Esophagus muscularis mucosa (tissue), 4 donors: ENCODE measurements at regions not wholly inside any gene's neighbourhood (a gene's known extent, or its start where the extent isn't known, plus 50 kb on each side); places are given as distances from the start of the nearest gene placed in this dataset.
"Not testable (repeated sequence)": the region's sequence is repeated elsewhere in the genome, so short reads cannot be mapped to it uniquely, and the experiment has no call there.

Source experiments
- CTCF ChIP-seq, 3 experiments: fragments of 200-600 bp in 2 of 3; fragments of 450-650 bp in 1 of 3; sonication (generic) in 2 of 3; IDR thresholded peaks; one replicate each; pipeline ENCODE4 v1.5.1; 2017 to 2019; ENCODE audit warnings: antibody characterized with exemption in 3 of 3, mild to moderate bottlenecking in 2 of 3, moderate library complexity in 1 of 3
- EP300 ChIP-seq: sonication (generic); formaldehyde crosslinking; IDR thresholded peaks from one replicate; pipeline ENCODE4 v1.6.1; 2017; ENCODE audit warnings: antibody characterized with exemption
- POLR2A ChIP-seq: fragments of 450-650 bp; IDR thresholded peaks from one replicate; pipeline ENCODE4 v1.6.1; 2017; ENCODE audit warnings: antibody characterized with exemption, moderate library complexity, mild to moderate bottlenecking, low read depth
- POLR2AphosphoS5 ChIP-seq, 2 donors: sonication (generic); formaldehyde crosslinking; IDR thresholded peaks; one replicate each; pipeline ENCODE4 v1.6.1; 2017; ENCODE audit warnings: antibody characterized with exemption in 2 of 2

DNA sequence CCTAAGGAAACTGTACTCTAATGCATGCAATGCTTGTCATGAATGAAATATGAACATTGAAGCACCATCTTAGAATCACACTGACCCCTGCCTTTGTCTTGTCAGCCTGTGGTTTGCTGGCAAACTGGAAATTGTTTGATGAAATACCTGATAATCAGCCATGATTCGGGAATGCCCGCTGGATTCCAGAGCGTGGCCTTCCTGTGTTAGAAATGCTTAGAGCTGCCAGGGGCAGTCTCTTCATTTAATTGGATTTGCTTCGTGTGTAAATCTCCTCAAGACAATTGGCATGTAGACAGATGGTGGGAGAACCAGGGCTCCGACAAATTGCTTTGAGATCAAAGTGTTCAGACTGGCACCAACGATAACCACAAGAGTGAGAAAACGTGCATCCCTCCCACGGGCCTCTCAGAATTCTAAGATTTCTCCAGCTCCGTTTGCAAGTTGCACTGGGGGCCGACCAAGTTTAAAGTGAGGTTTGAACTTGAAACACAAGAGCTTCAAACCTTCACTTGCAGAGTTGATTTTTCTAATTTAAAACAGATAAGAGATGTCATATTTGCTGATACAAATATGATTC is 146.2 kb downstream of the ARRDC4 start:
- TF ChIP-seq CTCF (IDR thresholded peaks at IDR 0.05); EP300; POLR2A; POLR2AphosphoS5 (IDR thresholded peaks at IDR 0.05): not testable (repeated sequence)
